Astrocyte (in vitro differentiated cells and primary cell): ENCODE measurements at regions not wholly inside any gene's neighbourhood (a gene's known extent, or its start where the extent isn't known, plus 50 kb on each side); places are given as distances from the start of the nearest gene placed in this dataset.
"Not testable (repeated sequence)": the region's sequence is repeated elsewhere in the genome, so short reads cannot be mapped to it uniquely, and the experiment has no call there.

Experiments used
- DNase-seq: peaks from one replicate; pipeline ENCODE4 v3.0.0-alpha.2; 2010; ENCODE audit warnings: low read depth
- FAIRE-seq: peaks from 2 replicates; lab custom pipeline; 2011; peaks lifted over from hg19 to GRCh38; lab: Jason Lieb, UNC
- H2AFZ ChIP-seq: 2 replicates; pipeline ENCODE4 v1.6.0; 2012; ENCODE audit warnings: low read depth, low read length, inconsistent platforms
- H3K27ac ChIP-seq: 2 replicates; pipeline ENCODE4 v1.5.1; 2011; ENCODE audit warnings: low read depth, low read length, inconsistent platforms
- H3K27me3 ChIP-seq: 2 replicates; pipeline ENCODE4 v1.6.0; 2011; ENCODE audit warnings: low read length, inconsistent platforms; ENCODE audit not compliant: insufficient read depth
- H3K36me3 ChIP-seq: 2 replicates; pipeline ENCODE4 v1.5.1; 2011; ENCODE audit warnings: low read length, inconsistent platforms; ENCODE audit not compliant: insufficient read depth
- H3K4me1 ChIP-seq: 2 replicates; pipeline ENCODE4 v1.5.1; 2011; ENCODE audit warnings: low read length, inconsistent platforms; ENCODE audit not compliant: insufficient read depth
- H3K4me2 ChIP-seq: 2 replicates; pipeline ENCODE4 v1.6.0; 2012; ENCODE audit warnings: low read length, inconsistent platforms
- H3K4me3 ChIP-seq: 2 replicates; pipeline ENCODE4 v1.5.1; 2011; ENCODE audit warnings: low read depth, mild to moderate bottlenecking, low read length, inconsistent platforms; ENCODE audit not compliant: insufficient read depth
- H3K79me2 ChIP-seq: 2 replicates; pipeline ENCODE4 v1.6.0; 2012; ENCODE audit warnings: mild to moderate bottlenecking, low read length, inconsistent platforms; ENCODE audit not compliant: insufficient read depth
- H3K9ac ChIP-seq: 2 replicates; pipeline ENCODE4 v1.6.0; 2012; ENCODE audit warnings: mild to moderate bottlenecking, low read length, inconsistent platforms
- H3K9me3 ChIP-seq: 2 replicates; pipeline ENCODE4 v1.5.1; 2012; ENCODE audit warnings: low read depth, mild to moderate bottlenecking, low read length, inconsistent platforms; ENCODE audit not compliant: insufficient read depth
- H4K20me1 ChIP-seq: 2 replicates; pipeline ENCODE4 v1.6.0; 2012; ENCODE audit warnings: low read length, inconsistent platforms; ENCODE audit not compliant: insufficient read depth
- H3K27ac Mint-ChIP-seq: one replicate; pipeline ENCODE4 v1.8.0; 2021; ENCODE audit warnings: mild to moderate bottlenecking, mixed read lengths; ENCODE audit not compliant: unreplicated experiment
- H3K27me3 Mint-ChIP-seq: one replicate; pipeline ENCODE4 v1.8.0; 2021; ENCODE audit warnings: low read depth, mixed read lengths; ENCODE audit not compliant: unreplicated experiment
- H3K36me3 Mint-ChIP-seq: one replicate; pipeline ENCODE4 v1.8.0; 2021; ENCODE audit warnings: low read depth, mixed read lengths; ENCODE audit not compliant: unreplicated experiment
- H3K4me1 Mint-ChIP-seq: one replicate; pipeline ENCODE4 v1.8.0; 2021; ENCODE audit warnings: low read depth, mixed read lengths; ENCODE audit not compliant: unreplicated experiment
- H3K4me3 Mint-ChIP-seq: one replicate; pipeline ENCODE4 v1.8.0; 2021; ENCODE audit warnings: mild to moderate bottlenecking, moderate library complexity, mixed read lengths; ENCODE audit not compliant: unreplicated experiment
- H3K9me3 Mint-ChIP-seq: one replicate; pipeline ENCODE4 v1.8.0; 2021; ENCODE audit warnings: mild to moderate bottlenecking, mixed read lengths; ENCODE audit not compliant: unreplicated experiment
- EZH2 ChIP-seq: IDR thresholded peaks from 2 replicates; pipeline ENCODE4 v1.6.1; 2012; ENCODE audit warnings: mild to moderate bottlenecking, low read length, inconsistent platforms; ENCODE audit not compliant: insufficient read depth
- TF ChIP-seq, protein P1 (sequence below): IDR thresholded peaks from 2 replicates; pipeline ENCODE4 v1.5.1; 2011; ENCODE audit warnings: low read depth, mild to moderate bottlenecking, inconsistent platforms, low read length, moderate library complexity; ENCODE audit not compliant: insufficient read depth

DNA sequence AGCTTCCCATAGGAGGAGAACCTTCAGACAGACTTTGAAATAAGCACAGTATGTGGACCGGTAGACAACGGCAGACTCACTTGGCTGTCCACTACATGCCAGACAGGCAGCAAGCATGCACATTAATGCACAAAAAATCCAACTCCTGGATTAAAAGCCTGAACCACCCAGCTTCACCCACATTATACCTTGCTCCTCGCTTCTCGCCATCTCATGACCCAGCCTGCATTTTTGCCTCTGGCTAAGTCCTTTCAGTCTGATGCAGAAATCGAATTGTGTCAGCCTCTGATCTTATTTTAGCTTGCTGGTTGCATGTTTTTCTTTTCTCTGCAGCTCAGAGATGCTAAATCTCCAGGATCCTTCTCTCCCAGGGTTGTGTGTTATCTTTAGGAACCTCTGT, 358.7 kb downstream of the RFC3 start:
- H3K36me3 ChIP-seq = no peaks in the 10 kb centered on the region
- H3K4me3 Mint-ChIP-seq = no peak overlapping the region
- no peaks in the 10 kb centered on the region for H3K79me2 ChIP-seq
- no peaks in the 10 kb centered on the region for H3K36me3 Mint-ChIP-seq
- no peaks in the 10 kb centered on the region for H3K27me3 Mint-ChIP-seq
- H3K4me1 ChIP-seq = peaks cover 3% of the 10 kb centered on the region
- H2AFZ ChIP-seq = no peak overlapping the region
- H3K4me3 ChIP-seq = no peak overlapping the region
- H3K9me3 Mint-ChIP-seq = no peaks in the 10 kb centered on the region
- no peak for DNase-seq
- peaks cover 31% of the 10 kb centered on the region for H3K4me1 Mint-ChIP-seq
- no peak overlapping the region for H3K27ac Mint-ChIP-seq
- H4K20me1 ChIP-seq = no peaks in the 10 kb centered on the region
- H3K4me2 ChIP-seq = no peak overlapping the region
- H3K27me3 ChIP-seq = no peaks in the 10 kb centered on the region
- TF ChIP-seq, protein P1, sequence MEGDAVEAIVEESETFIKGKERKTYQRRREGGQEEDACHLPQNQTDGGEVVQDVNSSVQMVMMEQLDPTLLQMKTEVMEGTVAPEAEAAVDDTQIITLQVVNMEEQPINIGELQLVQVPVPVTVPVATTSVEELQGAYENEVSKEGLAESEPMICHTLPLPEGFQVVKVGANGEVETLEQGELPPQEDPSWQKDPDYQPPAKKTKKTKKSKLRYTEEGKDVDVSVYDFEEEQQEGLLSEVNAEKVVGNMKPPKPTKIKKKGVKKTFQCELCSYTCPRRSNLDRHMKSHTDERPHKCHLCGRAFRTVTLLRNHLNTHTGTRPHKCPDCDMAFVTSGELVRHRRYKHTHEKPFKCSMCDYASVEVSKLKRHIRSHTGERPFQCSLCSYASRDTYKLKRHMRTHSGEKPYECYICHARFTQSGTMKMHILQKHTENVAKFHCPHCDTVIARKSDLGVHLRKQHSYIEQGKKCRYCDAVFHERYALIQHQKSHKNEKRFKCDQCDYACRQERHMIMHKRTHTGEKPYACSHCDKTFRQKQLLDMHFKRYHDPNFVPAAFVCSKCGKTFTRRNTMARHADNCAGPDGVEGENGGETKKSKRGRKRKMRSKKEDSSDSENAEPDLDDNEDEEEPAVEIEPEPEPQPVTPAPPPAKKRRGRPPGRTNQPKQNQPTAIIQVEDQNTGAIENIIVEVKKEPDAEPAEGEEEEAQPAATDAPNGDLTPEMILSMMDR = no peak
- no peak for TF ChIP-seq EZH2
- H3K27ac ChIP-seq = no peak overlapping the region
- H3K9me3 ChIP-seq = no peaks in the 10 kb centered on the region
- no peak for FAIRE-seq
- H3K9ac ChIP-seq = no peak overlapping the region

DNA sequence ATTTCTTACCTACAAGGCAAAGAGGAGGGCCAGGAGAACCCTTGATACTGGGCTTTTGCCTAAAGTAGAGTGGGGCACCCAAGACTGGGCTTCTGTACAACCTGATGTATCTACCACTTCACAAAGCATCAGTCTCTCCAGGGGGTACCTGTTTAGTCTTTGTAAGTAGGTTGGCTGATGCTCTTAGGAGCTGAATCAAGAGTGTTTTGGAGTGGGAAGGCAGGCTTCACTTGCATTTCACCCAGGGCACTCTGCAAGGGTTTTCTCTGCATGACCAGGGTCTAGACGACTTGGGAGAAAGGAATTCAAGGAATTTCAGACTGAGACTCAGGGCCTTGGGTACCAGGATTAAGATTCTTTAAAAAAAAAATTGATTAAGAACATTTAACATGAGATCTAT, 361.5 kb downstream of the RFC3 start:
- H3K27me3 ChIP-seq = no peaks in the 10 kb centered on the region
- H3K9me3 Mint-ChIP-seq = no peaks in the 10 kb centered on the region
- DNase-seq (peak; percentile 36), FAIRE-seq (no peak)
- peaks cover 31% of the 10 kb centered on the region for H3K4me1 Mint-ChIP-seq
- no peaks in the 10 kb centered on the region for H3K36me3 ChIP-seq
- no peak overlapping the region for H3K4me3 ChIP-seq
- H4K20me1 ChIP-seq = no peaks in the 10 kb centered on the region
- H3K27me3 Mint-ChIP-seq = no peaks in the 10 kb centered on the region
- no peak overlapping the region for H3K4me3 Mint-ChIP-seq
- no peaks in the 10 kb centered on the region for H3K9me3 ChIP-seq
- peak overlapping the region; percentile 92 for H3K27ac Mint-ChIP-seq
- H3K4me2 ChIP-seq = peak overlapping the region; percentile 29
- no peaks in the 10 kb centered on the region for H3K36me3 Mint-ChIP-seq
- TF ChIP-seq EZH2 = no peak
- TF ChIP-seq, protein P1 = no peak
- no peak overlapping the region for H2AFZ ChIP-seq
- H3K79me2 ChIP-seq = no peaks in the 10 kb centered on the region
- peaks cover 3% of the 10 kb centered on the region for H3K4me1 ChIP-seq
- H3K9ac ChIP-seq = no peak overlapping the region
- no peak overlapping the region for H3K27ac ChIP-seq

DNA sequence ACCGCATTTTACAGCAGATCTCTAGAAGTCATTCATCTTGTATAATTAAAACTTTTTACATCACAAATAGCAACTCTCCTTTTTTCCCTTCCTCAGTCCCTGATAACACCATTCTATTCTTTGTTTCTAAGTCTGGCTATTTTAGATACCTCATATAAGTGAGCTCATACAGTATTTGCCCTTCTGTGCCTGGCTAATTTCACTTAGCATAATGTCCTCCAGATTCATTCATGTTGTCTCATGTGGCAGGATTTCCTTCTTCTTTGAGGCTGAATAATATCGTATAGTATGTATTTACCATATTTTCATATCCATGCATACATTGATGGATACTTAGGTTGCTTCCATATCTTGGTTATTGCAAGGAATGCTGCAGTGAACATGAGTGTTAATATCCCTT, 362.0 kb downstream of the RFC3 start:
- Histone ChIP-seq H3K4me2 (no peak overlapping the region), H2AFZ (no peak overlapping the region), H3K79me2 (no peaks in the 10 kb centered on the region), H3K27me3 (no peaks in the 10 kb centered on the region), H3K36me3 (no peaks in the 10 kb centered on the region), H4K20me1 (no peaks in the 10 kb centered on the region), H3K4me3 (no peak overlapping the region), H3K9ac (no peak overlapping the region), H3K9me3 (no peaks in the 10 kb centered on the region), H3K27ac (peak overlapping the region; percentile 23), H3K4me1 (peaks cover 3% of the 10 kb centered on the region)
- no peaks in the 10 kb centered on the region for H3K36me3 Mint-ChIP-seq
- H3K4me3 Mint-ChIP-seq = no peak overlapping the region
- peak overlapping the region; percentile 92 for H3K27ac Mint-ChIP-seq
- no peak for DNase-seq
- H3K27me3 Mint-ChIP-seq = no peaks in the 10 kb centered on the region
- TF ChIP-seq, protein P1 = no peak
- no peak for TF ChIP-seq EZH2
- H3K9me3 Mint-ChIP-seq = no peaks in the 10 kb centered on the region
- peaks cover 31% of the 10 kb centered on the region for H3K4me1 Mint-ChIP-seq
- FAIRE-seq = no peak

- H2AFZ ChIP-seq, H3K9ac ChIP-seq, H3K9me3 Mint-ChIP-seq, H3K27me3 Mint-ChIP-seq, H4K20me1 ChIP-seq, H3K4me3 ChIP-seq, FAIRE-seq, DNase-seq, H3K9me3 ChIP-seq, H3K4me2 ChIP-seq, H3K79me2 ChIP-seq, H3K4me3 Mint-ChIP-seq, H3K27ac Mint-ChIP-seq, H3K36me3 Mint-ChIP-seq, H3K4me1 ChIP-seq, H3K27ac ChIP-seq, H3K27me3 ChIP-seq, H3K36me3 ChIP-seq: not testable (repeated sequence)
- peaks cover 31% of the 10 kb centered on the region for H3K4me1 Mint-ChIP-seq
Measured at GRCh38 chr13:34181256-34181655, 363.3 kb downstream of the RFC3 start.
